ENCODE measurements at regions not wholly inside any gene's neighbourhood (a gene's known extent, or its start where the extent isn't known, plus 50 kb on each side); places are given as distances from the start of the nearest gene placed in this dataset.

- Mint-ChIP-seq H3K36me3 (ENCODE audit: unreplicated experiment) (no peaks in the 10 kb centered on the region), H3K4me3 (ENCODE audit: unreplicated experiment) (no peak overlapping the region), H3K9me3 (ENCODE audit: unreplicated experiment) (peaks cover 2% of the 10 kb centered on the region), H3K27me3 (ENCODE audit: unreplicated experiment) (no peaks in the 10 kb centered on the region), H3K4me1 (ENCODE audit: low read depth, unreplicated experiment) (no peaks in the 10 kb centered on the region), H3K27ac (ENCODE audit: unreplicated experiment) (no peak overlapping the region)
- no peak for TF ChIP-seq CTCF (IDR thresholded peaks at IDR 0.05; ENCODE audit: partially characterized antibody, unreplicated experiment)
- no peak for DNase-seq
Measured at GRCh38 chr20:51902933-51903332, 100.6 kb upstream of the SALL4 start.

- no peak for DNase-seq
- Mint-ChIP-seq H3K4me1 (ENCODE audit: low read depth, unreplicated experiment) (no peaks in the 10 kb centered on the region), H3K27ac (ENCODE audit: unreplicated experiment) (no peak overlapping the region), H3K27me3 (ENCODE audit: unreplicated experiment) (no peaks in the 10 kb centered on the region), H3K36me3 (ENCODE audit: unreplicated experiment) (no peaks in the 10 kb centered on the region), H3K4me3 (ENCODE audit: unreplicated experiment) (no peak overlapping the region), H3K9me3 (ENCODE audit: unreplicated experiment) (no peaks in the 10 kb centered on the region)
- TF ChIP-seq CTCF (IDR thresholded peaks at IDR 0.05; ENCODE audit: partially characterized antibody, unreplicated experiment): no peak
Measured at GRCh38 chr20:51900443-51900842, 98.1 kb upstream of the SALL4 start.

GRCh38 chr20:51899674-51900073 is 97.4 kb upstream of the SALL4 start:
- H3K4me3 Mint-ChIP-seq (ENCODE audit: unreplicated experiment): no peak overlapping the region
- no peaks in the 10 kb centered on the region for H3K4me1 Mint-ChIP-seq (ENCODE audit: low read depth, unreplicated experiment)
- no peak for DNase-seq
- H3K27ac Mint-ChIP-seq (ENCODE audit: unreplicated experiment): no peak overlapping the region
- no peaks in the 10 kb centered on the region for H3K9me3 Mint-ChIP-seq (ENCODE audit: unreplicated experiment)
- H3K27me3 Mint-ChIP-seq (ENCODE audit: unreplicated experiment): no peaks in the 10 kb centered on the region
- no peak for TF ChIP-seq CTCF (IDR thresholded peaks at IDR 0.05; ENCODE audit: partially characterized antibody, unreplicated experiment)
- no peaks in the 10 kb centered on the region for H3K36me3 Mint-ChIP-seq (ENCODE audit: unreplicated experiment)

- H3K4me1 Mint-ChIP-seq (ENCODE audit: low read depth, unreplicated experiment): no peaks in the 10 kb centered on the region
- no peaks in the 10 kb centered on the region for H3K27me3 Mint-ChIP-seq (ENCODE audit: unreplicated experiment)
- no peak for TF ChIP-seq CTCF (IDR thresholded peaks at IDR 0.05; ENCODE audit: partially characterized antibody, unreplicated experiment)
- no peak for DNase-seq
- H3K4me3 Mint-ChIP-seq (ENCODE audit: unreplicated experiment): no peak overlapping the region
- H3K36me3 Mint-ChIP-seq (ENCODE audit: unreplicated experiment): no peaks in the 10 kb centered on the region
- no peak overlapping the region for H3K27ac Mint-ChIP-seq (ENCODE audit: unreplicated experiment)
- no peaks in the 10 kb centered on the region for H3K9me3 Mint-ChIP-seq (ENCODE audit: unreplicated experiment)
Measured at GRCh38 chr20:51898788-51899187, 96.5 kb upstream of the SALL4 start.

GRCh38 chr20:51894619-51895018 is 92.3 kb upstream of the SALL4 start:
- no peaks in the 10 kb centered on the region for H3K4me1 Mint-ChIP-seq (ENCODE audit: low read depth, unreplicated experiment)
- DNase-seq: no peak
- no peak for TF ChIP-seq CTCF (IDR thresholded peaks at IDR 0.05; ENCODE audit: partially characterized antibody, unreplicated experiment)
- no peak overlapping the region for H3K4me3 Mint-ChIP-seq (ENCODE audit: unreplicated experiment)
- H3K36me3 Mint-ChIP-seq (ENCODE audit: unreplicated experiment): no peaks in the 10 kb centered on the region
- no peaks in the 10 kb centered on the region for H3K27me3 Mint-ChIP-seq (ENCODE audit: unreplicated experiment)
- H3K27ac Mint-ChIP-seq (ENCODE audit: unreplicated experiment): no peak overlapping the region
- no peaks in the 10 kb centered on the region for H3K9me3 Mint-ChIP-seq (ENCODE audit: unreplicated experiment)

Data from glutamatergic neuron (in vitro differentiated cells).